PC-3 (cell line): ENCODE measurements at regions not wholly inside any gene's neighbourhood (a gene's known extent, or its start where the extent isn't known, plus 50 kb on each side); places are given as distances from the start of the nearest gene placed in this dataset.

Experiments
- ATAC-seq: fragments of 200-7000 bp; cut with Tn5 transposase; 2 replicates; pipeline ENCODE4 v1.9.1; 2020; ENCODE audit warnings: mild to moderate bottlenecking, moderate library complexity
- BruUV-seq: library from RNA; stranded (reverse); fragments of 400-500 nt; replicated peaks from 2 replicates; lab custom pipeline; 2021; lab: Mats Ljungman, UMichigan
- CTCF ChIA-PET: fragments of 300-600 bp; sonication (Branson Sonifier 250); formaldehyde crosslinking; loops from one replicate; lab custom pipeline; 2022; ENCODE audit warnings: antibody characterized with exemption; lab: Charles Lee
- POLR2A ChIA-PET: fragments of 300-600 bp; sonication (Branson Sonifier 250); formaldehyde crosslinking; loops from one replicate; lab custom pipeline; 2022; ENCODE audit warnings: antibody characterized with exemption; ENCODE audit not compliant: unreplicated experiment; lab: Charles Lee
- DNase-seq: peaks from one replicate; pipeline ENCODE4 v3.0.0-alpha.2; 2015
- H2AFZ ChIP-seq: fragments of 300-600 bp; sonication (generic); 2 replicates; pipeline ENCODE4 v1.6.0; 2016; ENCODE audit warnings: antibody characterized with exemption, low read length
- H3F3A ChIP-seq: fragments of 300-600 bp; sonication (generic); one replicate; pipeline ENCODE4 v1.6.0; 2017; ENCODE audit warnings: antibody characterized with exemption, low read length, control low read depth, mild to moderate bottlenecking; ENCODE audit not compliant: unreplicated experiment
- H3K27ac ChIP-seq: fragments of 300-600 bp; sonication (generic); 2 replicates; pipeline ENCODE4 v1.5.1; 2016; ENCODE audit warnings: mild to moderate bottlenecking, low read length
- H3K27me3 ChIP-seq: fragments of 300-600 bp; sonication (generic); 2 replicates; pipeline ENCODE4 v1.6.1; 2016; ENCODE audit warnings: low read length, mixed read lengths
- H3K36me3 ChIP-seq: fragments of 300-600 bp; sonication (generic); 2 replicates; pipeline ENCODE4 v1.6.1; 2016; ENCODE audit warnings: low read depth, mixed run types, low read length, mixed read lengths
- H3K4me1 ChIP-seq: fragments of 300-600 bp; sonication (generic); 2 replicates; pipeline ENCODE4 v1.5.1; 2016; ENCODE audit warnings: low read length; ENCODE audit not compliant: insufficient read depth
- H3K4me2 ChIP-seq: fragments of 300-600 bp; sonication (generic); 2 replicates; pipeline ENCODE4 v1.6.0; 2016; ENCODE audit warnings: low read length
- H3K4me3 ChIP-seq: fragments of 300-600 bp; sonication (generic); 2 replicates; pipeline ENCODE4 v1.5.1; 2016; ENCODE audit warnings: mild to moderate bottlenecking, low read length, mixed read lengths
- H3K79me2 ChIP-seq: fragments of 300-600 bp; sonication (generic); 2 replicates; pipeline ENCODE4 v1.6.1; 2017; ENCODE audit warnings: low read length, mixed read lengths
- H3K9ac ChIP-seq: fragments of 300-600 bp; sonication (generic); 2 replicates; pipeline ENCODE4 v1.6.0; 2016; ENCODE audit warnings: mild to moderate bottlenecking, low read length
- H3K9me2 ChIP-seq: fragments of 300-600 bp; sonication (generic); replicated peaks from 2 replicates; pipeline ENCODE4 v1.6.1; 2016; ENCODE audit warnings: mixed run types, low read length, mixed read lengths
- H3K9me3 ChIP-seq: fragments of 300-600 bp; sonication (generic); 2 replicates; pipeline ENCODE4 v1.6.1; 2016; ENCODE audit warnings: low read length, mixed read lengths
- H4K20me1 ChIP-seq: fragments of 300-600 bp; sonication (generic); 2 replicates; pipeline ENCODE4 v1.6.1; 2016; ENCODE audit warnings: low read length, mixed read lengths
- EZH2 ChIP-seq: fragments of 300-600 bp; sonication (generic); IDR thresholded peaks from one replicate; pipeline ENCODE4 v1.6.1; 2017; ENCODE audit warnings: antibody characterized with exemption, mild to moderate bottlenecking, low read length; ENCODE audit not compliant: unreplicated experiment
- EZH2phosphoT487 ChIP-seq: fragments of 300-600 bp; sonication (generic); IDR thresholded peaks from 2 replicates; pipeline ENCODE4 v1.6.1; 2018; ENCODE audit warnings: mild to moderate bottlenecking, antibody characterized with exemption, low read length, borderline replicate concordance
- intact Hi-C: fragments of 100-400 bp; cut with micrococcal nuclease; formaldehyde crosslinking; loops from 2 replicates; pipeline ENCODE4 v1.9.0; 2023
- TF ChIP-seq, protein P1 (sequence below): fragments of 300-600 bp; sonication (generic); conservative IDR thresholded peaks from 2 replicates; pipeline ENCODE4 v1.5.1; 2017; ENCODE audit warnings: antibody characterized with exemption, low read depth, mild to moderate bottlenecking, low read length

- Histone ChIP-seq H3K4me1 (peaks cover 26% of the 10 kb centered on the region), H3F3A (peaks cover 4% of the 10 kb centered on the region), H2AFZ (no peak overlapping the region), H4K20me1 (no peaks in the 10 kb centered on the region), H3K79me2 (no peaks in the 10 kb centered on the region), H3K4me2 (peak overlapping the region; percentile 56), H3K27ac (peak overlapping the region; percentile 35), H3K9ac (no peak overlapping the region), H3K4me3 (peak overlapping the region; percentile 27; the same call in 1 of the 2 replicates), H3K36me3 (no peaks in the 10 kb centered on the region), H3K9me3 (no peaks in the 10 kb centered on the region), H3K27me3 (no peaks in the 10 kb centered on the region), H3K9me2 (no peaks in the 10 kb centered on the region)
- ATAC-seq (peak; percentile 84), DNase-seq (peak; percentile 86)
- ChIA-PET POLR2A (no interaction called here), CTCF (no interaction called here)
- TF ChIP-seq EZH2 (no peak), EZH2phosphoT487 (no peak)
- TF ChIP-seq, protein P1, sequence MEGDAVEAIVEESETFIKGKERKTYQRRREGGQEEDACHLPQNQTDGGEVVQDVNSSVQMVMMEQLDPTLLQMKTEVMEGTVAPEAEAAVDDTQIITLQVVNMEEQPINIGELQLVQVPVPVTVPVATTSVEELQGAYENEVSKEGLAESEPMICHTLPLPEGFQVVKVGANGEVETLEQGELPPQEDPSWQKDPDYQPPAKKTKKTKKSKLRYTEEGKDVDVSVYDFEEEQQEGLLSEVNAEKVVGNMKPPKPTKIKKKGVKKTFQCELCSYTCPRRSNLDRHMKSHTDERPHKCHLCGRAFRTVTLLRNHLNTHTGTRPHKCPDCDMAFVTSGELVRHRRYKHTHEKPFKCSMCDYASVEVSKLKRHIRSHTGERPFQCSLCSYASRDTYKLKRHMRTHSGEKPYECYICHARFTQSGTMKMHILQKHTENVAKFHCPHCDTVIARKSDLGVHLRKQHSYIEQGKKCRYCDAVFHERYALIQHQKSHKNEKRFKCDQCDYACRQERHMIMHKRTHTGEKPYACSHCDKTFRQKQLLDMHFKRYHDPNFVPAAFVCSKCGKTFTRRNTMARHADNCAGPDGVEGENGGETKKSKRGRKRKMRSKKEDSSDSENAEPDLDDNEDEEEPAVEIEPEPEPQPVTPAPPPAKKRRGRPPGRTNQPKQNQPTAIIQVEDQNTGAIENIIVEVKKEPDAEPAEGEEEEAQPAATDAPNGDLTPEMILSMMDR: no peak
- no TSS peak for BruUV-seq
- intact Hi-C loops: no loop called here
Measured at GRCh38 chrX:140180585-140180984, 215.3 kb upstream of the CXorf66 start.

GRCh38 chrX:140177821-140178220 lies 212.5 kb upstream of the CXorf66 start:
- Histone ChIP-seq H3K9me2 (no peaks in the 10 kb centered on the region), H3K36me3 (no peaks in the 10 kb centered on the region), H3K9ac (no peak overlapping the region), H3K4me3 (no peak overlapping the region), H3K4me1 (peaks cover 26% of the 10 kb centered on the region), H2AFZ (no peak overlapping the region), H3K27ac (no peak overlapping the region), H3K4me2 (no peak overlapping the region), H3F3A (peaks cover 4% of the 10 kb centered on the region), H3K79me2 (no peaks in the 10 kb centered on the region), H3K27me3 (no peaks in the 10 kb centered on the region), H3K9me3 (no peaks in the 10 kb centered on the region), H4K20me1 (no peaks in the 10 kb centered on the region)
- intact Hi-C loops: no loop called here
- POLR2A ChIA-PET: no interaction called here
- BruUV-seq: no TSS peak
- no peak for TF ChIP-seq EZH2phosphoT487
- TF ChIP-seq EZH2: no peak
- TF ChIP-seq, protein P1: no peak
- no peak for DNase-seq
- CTCF ChIA-PET: no interaction called here
- ATAC-seq: no peak

DNA sequence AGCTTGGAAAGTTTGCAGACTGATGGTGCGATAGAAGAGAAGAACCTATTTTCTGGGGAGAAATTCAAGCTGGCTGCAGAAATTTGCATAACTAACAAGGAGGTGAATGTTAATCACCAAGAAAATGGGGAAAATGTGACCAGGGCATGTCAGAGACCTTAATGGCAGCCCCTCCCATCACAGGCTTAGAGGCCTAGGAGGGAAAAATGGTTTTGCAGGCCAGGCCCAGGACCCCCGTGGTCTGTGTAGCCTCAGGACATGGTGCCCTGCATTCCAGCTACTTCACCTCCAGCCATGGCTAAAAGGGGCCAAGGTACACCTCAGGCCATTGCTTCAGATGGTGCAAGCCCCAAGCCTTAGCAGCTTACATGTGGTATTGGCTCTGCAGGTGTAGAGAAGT lies 207.1 kb upstream of the CXorf66 start:
- Histone ChIP-seq H3K36me3 (no peaks in the 10 kb centered on the region), H3F3A (no peaks in the 10 kb centered on the region), H3K9me3 (no peaks in the 10 kb centered on the region), H3K9me2 (no peaks in the 10 kb centered on the region), H4K20me1 (no peaks in the 10 kb centered on the region), H3K9ac (no peak overlapping the region), H3K27me3 (no peaks in the 10 kb centered on the region), H3K4me1 (no peaks in the 10 kb centered on the region), H3K79me2 (no peaks in the 10 kb centered on the region), H2AFZ (no peak overlapping the region), H3K4me2 (no peak overlapping the region), H3K4me3 (no peak overlapping the region), H3K27ac (no peak overlapping the region)
- POLR2A ChIA-PET: no interaction called here
- CTCF ChIA-PET: no interaction called here
- BruUV-seq: no TSS peak
- DNase-seq (no peak), ATAC-seq (no peak)
- intact Hi-C loops: no loop called here
- TF ChIP-seq, protein P1: no peak
- TF ChIP-seq EZH2 (no peak), EZH2phosphoT487 (no peak)
